ENCODE measurements at regions not wholly inside any gene's neighbourhood (a gene's known extent, or its start where the extent isn't known, plus 50 kb on each side); places are given as distances from the start of the nearest gene placed in this dataset.
"Not testable (repeated sequence)": the region's sequence is repeated elsewhere in the genome, so short reads cannot be mapped to it uniquely, and the experiment has no call there.

DNA sequence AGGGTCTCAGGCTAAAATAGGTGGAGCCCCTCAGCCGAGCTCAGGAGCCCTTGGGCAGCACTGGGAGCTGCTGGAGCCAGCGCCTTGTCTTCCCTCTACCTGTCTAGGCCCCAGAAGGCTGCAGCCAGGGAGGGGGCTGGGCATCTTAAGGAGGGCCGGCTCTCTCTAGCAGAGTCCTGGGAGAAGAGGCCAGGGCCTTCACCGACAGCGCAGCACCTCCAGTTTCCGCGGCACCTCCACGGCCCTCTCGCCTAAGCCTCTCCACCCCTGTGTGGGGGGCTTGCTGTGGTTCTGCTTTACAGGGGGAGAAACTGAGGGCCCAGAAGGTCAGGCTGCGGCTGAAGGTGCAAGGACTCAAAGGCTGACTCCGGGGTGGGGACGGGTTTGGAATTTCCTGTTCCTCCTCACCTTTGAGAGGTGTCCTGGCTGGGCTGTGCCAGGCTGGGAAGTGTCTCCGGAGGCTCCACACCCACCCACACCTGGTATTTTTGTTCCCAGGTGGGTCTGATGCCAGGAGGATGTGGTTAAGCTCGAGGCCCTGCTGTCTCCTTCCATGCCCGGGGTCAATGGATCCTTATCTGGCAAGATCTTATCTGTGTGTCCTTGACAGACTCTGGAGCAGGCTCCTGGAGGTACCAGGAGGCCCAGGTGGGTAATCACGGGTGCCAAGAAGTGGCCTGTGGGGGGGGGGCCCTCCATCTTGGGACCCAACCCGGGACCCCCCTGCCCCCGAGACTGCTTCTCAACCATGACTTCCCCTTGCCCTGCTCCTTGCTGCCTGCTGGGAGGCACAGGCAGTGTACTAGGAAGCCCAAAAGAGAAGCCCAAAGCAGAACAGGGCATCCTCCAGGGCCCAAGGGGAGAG lies 95.3 kb upstream of the FGF3 start:
- H3K9me3 ChIP-seq = no peaks in the 10 kb centered on the region
- TF ChIP-seq, protein P1, sequence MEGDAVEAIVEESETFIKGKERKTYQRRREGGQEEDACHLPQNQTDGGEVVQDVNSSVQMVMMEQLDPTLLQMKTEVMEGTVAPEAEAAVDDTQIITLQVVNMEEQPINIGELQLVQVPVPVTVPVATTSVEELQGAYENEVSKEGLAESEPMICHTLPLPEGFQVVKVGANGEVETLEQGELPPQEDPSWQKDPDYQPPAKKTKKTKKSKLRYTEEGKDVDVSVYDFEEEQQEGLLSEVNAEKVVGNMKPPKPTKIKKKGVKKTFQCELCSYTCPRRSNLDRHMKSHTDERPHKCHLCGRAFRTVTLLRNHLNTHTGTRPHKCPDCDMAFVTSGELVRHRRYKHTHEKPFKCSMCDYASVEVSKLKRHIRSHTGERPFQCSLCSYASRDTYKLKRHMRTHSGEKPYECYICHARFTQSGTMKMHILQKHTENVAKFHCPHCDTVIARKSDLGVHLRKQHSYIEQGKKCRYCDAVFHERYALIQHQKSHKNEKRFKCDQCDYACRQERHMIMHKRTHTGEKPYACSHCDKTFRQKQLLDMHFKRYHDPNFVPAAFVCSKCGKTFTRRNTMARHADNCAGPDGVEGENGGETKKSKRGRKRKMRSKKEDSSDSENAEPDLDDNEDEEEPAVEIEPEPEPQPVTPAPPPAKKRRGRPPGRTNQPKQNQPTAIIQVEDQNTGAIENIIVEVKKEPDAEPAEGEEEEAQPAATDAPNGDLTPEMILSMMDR (IDR thresholded peaks at IDR 0.05) = no peak
- TF ChIP-seq POLR2A (IDR thresholded peaks at IDR 0.05) (no peak), EP300 (IDR thresholded peaks at IDR 0.05) (no peak)
- H3K4me1 ChIP-seq (ENCODE audit: insufficient read depth) = peaks cover 12% of the 10 kb centered on the region
- intact Hi-C loops (cut with DNase I) = loop anchor here in 3 of 4 donors (2.0 to 10.0 kb wide), 4 partner anchors 232 to 550 kb away; no protein-coding TSS in a partner anchor
- H3K27ac ChIP-seq = no peak overlapping the region
- no peaks in the 10 kb centered on the region for H3K27me3 ChIP-seq
- no peaks in the 10 kb centered on the region for H3K36me3 ChIP-seq
- H3K4me3 ChIP-seq = no peak overlapping the region
- peak in 1 of 5 donors; percentile 32 for DNase-seq
- WGBS, 3 donors = 65 to 75% (median 72%) methylated on average over 18 of the region's 18 CpGs

DNA sequence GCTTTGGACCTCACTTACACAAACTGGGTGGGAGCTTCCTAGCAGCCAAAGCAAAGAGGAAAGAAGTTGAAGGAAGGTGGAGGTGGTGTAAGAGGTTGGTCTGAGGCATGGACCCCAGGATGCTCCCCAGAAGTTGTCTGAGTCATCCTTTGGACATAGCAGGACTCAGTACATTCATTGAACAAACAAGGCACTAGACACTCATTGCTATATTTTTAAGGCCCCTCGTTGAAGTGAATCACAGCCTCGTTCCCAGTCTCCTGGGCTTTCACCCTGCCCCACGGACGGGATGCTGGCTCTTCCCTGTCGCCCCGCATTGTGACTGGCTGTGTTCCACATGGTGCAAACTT lies 95.9 kb upstream of the FGF3 start:
- Histone ChIP-seq H3K4me3 (no peak overlapping the region), H3K27ac (no peak overlapping the region), H3K27me3 (no peaks in the 10 kb centered on the region), H3K9me3 (no peaks in the 10 kb centered on the region), H3K4me1 (ENCODE audit: insufficient read depth) (peaks cover 12% of the 10 kb centered on the region), H3K36me3 (no peaks in the 10 kb centered on the region)
- no peak for TF ChIP-seq EP300 (IDR thresholded peaks at IDR 0.05)
- TF ChIP-seq POLR2A (IDR thresholded peaks at IDR 0.05) = no peak
- TF ChIP-seq, protein P1 (IDR thresholded peaks at IDR 0.05) = no peak
- WGBS, 3 donors = 17 to 27% (median 18%) methylated on average over 6 of the region's 6 CpGs
- no peak for DNase-seq
- intact Hi-C loops (cut with DNase I) = loop anchor here in 3 of 4 donors (2.0 to 10.0 kb wide), 3 partner anchors 280 to 550 kb away; no protein-coding TSS in a partner anchor

DNA sequence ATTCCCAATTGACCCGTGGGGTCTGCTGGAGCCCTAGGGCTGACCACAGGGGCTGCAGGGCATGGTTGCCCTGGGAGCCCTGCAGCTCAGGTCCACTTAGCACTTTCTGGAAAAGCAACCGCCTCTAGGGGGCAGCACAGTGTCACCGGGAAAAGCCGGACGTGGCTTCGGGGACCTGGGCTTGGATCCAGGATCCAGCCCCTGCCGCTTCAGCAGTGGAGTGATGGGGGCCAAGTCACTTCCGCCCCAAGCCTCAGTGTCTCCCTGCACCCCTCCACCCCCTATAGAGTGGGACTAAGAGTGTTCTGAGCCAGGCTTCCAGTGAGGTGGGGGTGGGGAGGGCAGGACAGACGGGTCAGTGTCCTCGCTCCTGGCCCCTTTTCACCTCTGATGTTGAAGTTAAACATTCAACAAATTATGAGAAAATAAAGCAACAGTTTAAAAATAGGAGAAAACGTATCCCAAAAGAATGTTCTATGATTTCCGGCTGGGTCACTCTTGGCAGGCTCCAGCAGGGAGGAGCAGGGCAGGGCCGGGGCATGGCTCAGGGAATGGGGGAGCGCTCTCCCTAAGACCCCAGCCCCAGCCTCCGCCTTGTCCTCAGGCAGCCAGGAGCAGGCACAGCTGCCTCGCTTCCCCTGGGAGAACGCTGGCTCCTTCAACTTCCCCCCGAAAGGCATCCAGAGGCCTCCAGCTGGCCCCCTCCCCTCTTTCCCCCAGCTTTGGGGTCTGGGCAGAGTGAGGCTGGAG lies 96.5 kb upstream of the FGF3 start:
- H3K27ac ChIP-seq = peak overlapping the region in 1 of 2 donors; percentile 56
- H3K27me3 ChIP-seq = no peaks in the 10 kb centered on the region

DNA sequence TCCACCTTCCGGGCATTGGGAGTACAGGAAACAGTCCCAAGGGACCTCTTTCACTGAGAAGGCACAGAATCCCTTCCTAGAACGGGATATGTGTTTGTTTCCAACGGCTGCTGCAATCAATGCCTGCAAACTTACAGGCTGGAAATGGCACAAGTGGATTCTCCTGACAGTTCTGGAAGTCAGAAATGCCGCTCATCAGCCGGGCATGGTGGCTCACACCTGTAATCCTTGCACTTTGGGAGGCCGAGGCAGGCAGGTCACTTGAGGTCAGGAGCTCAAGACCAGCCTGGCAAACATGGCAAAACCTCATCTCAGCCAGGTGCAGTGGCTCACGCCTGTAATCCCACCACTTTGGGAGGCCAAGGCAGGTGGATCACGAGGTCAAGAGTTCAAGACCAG lies 97.0 kb upstream of the FGF3 start:
- peaks cover 12% of the 10 kb centered on the region for H3K4me1 ChIP-seq (ENCODE audit: insufficient read depth)
- not testable (repeated sequence) for H3K27me3 ChIP-seq, H3K4me3 ChIP-seq, H3K36me3 ChIP-seq, H3K9me3 ChIP-seq
- peak overlapping the region in 1 of 2 donors; percentile 56 for H3K27ac ChIP-seq
- peak in 2 of 5 donors; percentile 15 to 30 for DNase-seq
- WGBS, 3 donors = 36 to 42% (median 39%) methylated on average over 8 of the region's 8 CpGs
- intact Hi-C loops (cut with DNase I) = loop anchor here in 2 of 4 donors (5.0 to 10.0 kb wide), 2 partner anchors 281 to 549 kb away; no protein-coding TSS in a partner anchor

More for the DNA sequence above, 96.5 kb upstream of the FGF3 start:
- Histone ChIP-seq H3K36me3 (no peaks in the 10 kb centered on the region), H3K4me1 (ENCODE audit: insufficient read depth) (peaks cover 12% of the 10 kb centered on the region), H3K4me3 (no peak overlapping the region), H3K9me3 (no peaks in the 10 kb centered on the region)
- TF ChIP-seq, protein P1 (IDR thresholded peaks at IDR 0.05) = peak; percentile 28 to 58 (median 58)
- no peak for TF ChIP-seq POLR2A (IDR thresholded peaks at IDR 0.05)
- WGBS, 3 donors = 3% methylated on average over 17 to 18 of the region's 18 CpGs
- DNase-seq = peak; percentile 74 to 91 (median 86)
- intact Hi-C loops (cut with DNase I) = loop anchor here in 3 of 4 donors (2.0 to 10.0 kb wide), 3 partner anchors 279 to 549 kb away; no protein-coding TSS in a partner anchor

All from ovary (tissue), 7 donors.